ENCODE measurements at regions not wholly inside any gene's neighbourhood (a gene's known extent, or its start where the extent isn't known, plus 50 kb on each side); places are given as distances from the start of the nearest gene placed in this dataset.

DNA sequence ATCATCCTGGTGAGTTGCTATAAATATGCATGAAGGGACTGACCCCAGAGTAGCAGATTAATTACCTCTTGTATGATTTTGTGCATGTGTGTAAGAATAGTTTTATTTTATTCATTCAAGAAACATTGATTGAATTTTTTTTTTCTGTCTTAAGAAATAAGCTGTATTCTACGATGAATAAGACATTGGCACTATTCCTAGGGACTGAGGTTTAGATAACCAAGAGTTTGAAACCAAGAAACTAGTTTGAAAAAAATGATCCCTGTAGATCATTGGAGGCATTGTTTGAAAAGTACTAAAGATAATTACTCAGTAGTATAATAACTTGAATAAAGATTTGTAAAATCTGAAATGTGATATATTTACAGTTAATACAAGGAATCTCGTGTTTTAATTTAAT, 1086.9 kb downstream of the PCDH7 start:
- TF ChIP-seq POLR2AphosphoS5 (IDR thresholded peaks at IDR 0.05) (no peak), POLR2A (IDR thresholded peaks at IDR 0.05) (no peak)
